Caco-2 (cell line): ENCODE measurements at regions not wholly inside any gene's neighbourhood (a gene's known extent, or its start where the extent isn't known, plus 50 kb on each side); places are given as distances from the start of the nearest gene placed in this dataset.

Experiments
- BruUV-seq: library from RNA; stranded (reverse); fragments of 400-500 nt; replicated peaks from 2 replicates; lab custom pipeline; 2021; lab: Mats Ljungman, UMichigan
- CTCF ChIA-PET: fragments of 300-600 bp; sonication (Branson Sonifier 250); formaldehyde crosslinking; loops from one replicate; lab custom pipeline; 2022; ENCODE audit warnings: antibody characterized with exemption; lab: Charles Lee
- POLR2A ChIA-PET: fragments of 300-600 bp; sonication (Branson Sonifier 250); formaldehyde crosslinking; loops from one replicate; lab custom pipeline; 2022; ENCODE audit warnings: antibody characterized with exemption; lab: Charles Lee
- DNase-seq, 2 experiments: peaks; one replicate each; pipeline versions ENCODE4 v3.0.0 to v3.0.0-alpha.2; 2020 to 2022
- H3K27me3 ChIP-seq: replicated peaks from 2 replicates; pipeline ENCODE4 v1.6.0; 2011; ENCODE audit warnings: low read length; ENCODE audit not compliant: control insufficient read depth, insufficient read depth
- H3K36me3 ChIP-seq: 2 replicates; pipeline ENCODE4 v1.5.1; 2011; ENCODE audit warnings: low read length; ENCODE audit not compliant: control insufficient read depth, insufficient read depth
- H3K4me1 ChIP-seq: fragments of 250-450 bp; sonication (Bioruptor Pico); 2 replicates; pipeline ENCODE4 v1.5.1; 2020; ENCODE audit warnings: mild to moderate bottlenecking
- H3K4me3 ChIP-seq: 2 replicates; pipeline ENCODE4 v1.5.1; 2011; ENCODE audit warnings: low read depth, mild to moderate bottlenecking, control low read depth, low read length
- H3K9me3 ChIP-seq: fragments of 250-450 bp; sonication (Bioruptor Pico); 2 replicates; pipeline ENCODE4 v1.5.1; 2020; ENCODE audit warnings: mild to moderate bottlenecking, moderate library complexity
- H3K27ac Mint-ChIP-seq: one replicate; pipeline ENCODE4 v1.8.0; 2022; ENCODE audit warnings: mixed read lengths; ENCODE audit not compliant: unreplicated experiment
- H3K27me3 Mint-ChIP-seq: one replicate; pipeline ENCODE4 v1.8.0; 2022; ENCODE audit warnings: mixed read lengths; ENCODE audit not compliant: insufficient read depth, unreplicated experiment
- H3K36me3 Mint-ChIP-seq: one replicate; pipeline ENCODE4 v1.8.0; 2022; ENCODE audit warnings: mild to moderate bottlenecking, mixed read lengths; ENCODE audit not compliant: insufficient read depth, unreplicated experiment
- H3K4me1 Mint-ChIP-seq: one replicate; pipeline ENCODE4 v1.8.0; 2022; ENCODE audit warnings: low read depth, mixed read lengths; ENCODE audit not compliant: unreplicated experiment
- H3K4me3 Mint-ChIP-seq: one replicate; pipeline ENCODE4 v1.8.0; 2022; ENCODE audit warnings: mild to moderate bottlenecking, moderate library complexity, mixed read lengths; ENCODE audit not compliant: unreplicated experiment
- H3K9me3 Mint-ChIP-seq: one replicate; pipeline ENCODE4 v1.8.0; 2022; ENCODE audit warnings: mixed read lengths; ENCODE audit not compliant: unreplicated experiment
- intact Hi-C: fragments of 100-400 bp; cut with micrococcal nuclease; formaldehyde crosslinking; loops from one replicate; pipeline ENCODE4 v1.10.0; 2022; ENCODE audit not compliant: unreplicated experiment
- TF ChIP-seq, protein P1 (sequence below), 2 experiments: fragments of 200-600 bp in 1 of 2; IDR thresholded peaks; 1 replicate in 1 of 2; 2 replicates in 1 of 2; pipeline versions ENCODE4 v1.5.1 to v1.8.0; 2011 to 2022; ENCODE audit warnings: antibody characterized with exemption in 1 of 2, control low read depth in 1 of 2, inconsistent platforms in 1 of 2, low read depth in 1 of 2, low read length in 1 of 2, mild to moderate bottlenecking in 1 of 2, moderate library complexity in 1 of 2; ENCODE audit not compliant: insufficient read depth in 1 of 2, severe bottlenecking in 1 of 2, unreplicated experiment in 1 of 2

DNA sequence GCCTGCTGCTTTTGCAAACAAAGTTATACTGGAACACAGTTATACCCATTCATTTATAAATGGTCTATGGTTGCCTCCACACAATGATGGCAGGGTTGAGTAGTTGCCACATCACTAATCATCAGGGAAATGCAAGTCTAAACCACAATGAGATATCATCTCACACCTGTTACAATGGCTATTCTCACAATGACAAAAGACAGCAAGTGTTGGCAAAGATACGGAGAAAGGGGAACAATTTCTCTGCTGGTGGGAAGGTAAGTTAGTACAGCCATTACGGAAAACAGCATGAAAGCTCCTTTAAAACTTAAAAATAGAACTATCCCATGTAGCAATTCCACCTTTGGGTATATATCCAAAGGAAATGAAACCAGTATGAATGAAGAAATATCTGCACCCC is 261.4 kb downstream of the TJP1 start:
- CTCF ChIA-PET, result no interaction called here
- BruUV-seq, result no TSS peak
- POLR2A ChIA-PET, result no interaction called here
- TF ChIP-seq, protein P1, sequence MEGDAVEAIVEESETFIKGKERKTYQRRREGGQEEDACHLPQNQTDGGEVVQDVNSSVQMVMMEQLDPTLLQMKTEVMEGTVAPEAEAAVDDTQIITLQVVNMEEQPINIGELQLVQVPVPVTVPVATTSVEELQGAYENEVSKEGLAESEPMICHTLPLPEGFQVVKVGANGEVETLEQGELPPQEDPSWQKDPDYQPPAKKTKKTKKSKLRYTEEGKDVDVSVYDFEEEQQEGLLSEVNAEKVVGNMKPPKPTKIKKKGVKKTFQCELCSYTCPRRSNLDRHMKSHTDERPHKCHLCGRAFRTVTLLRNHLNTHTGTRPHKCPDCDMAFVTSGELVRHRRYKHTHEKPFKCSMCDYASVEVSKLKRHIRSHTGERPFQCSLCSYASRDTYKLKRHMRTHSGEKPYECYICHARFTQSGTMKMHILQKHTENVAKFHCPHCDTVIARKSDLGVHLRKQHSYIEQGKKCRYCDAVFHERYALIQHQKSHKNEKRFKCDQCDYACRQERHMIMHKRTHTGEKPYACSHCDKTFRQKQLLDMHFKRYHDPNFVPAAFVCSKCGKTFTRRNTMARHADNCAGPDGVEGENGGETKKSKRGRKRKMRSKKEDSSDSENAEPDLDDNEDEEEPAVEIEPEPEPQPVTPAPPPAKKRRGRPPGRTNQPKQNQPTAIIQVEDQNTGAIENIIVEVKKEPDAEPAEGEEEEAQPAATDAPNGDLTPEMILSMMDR (IDR thresholded peaks at IDR 0.05; ENCODE audit: insufficient read depth in 1 of 2, low read depth in 1 of 2, low read length in 1 of 2, severe bottlenecking in 1 of 2, unreplicated experiment in 1 of 2), result no peak
- H3K9me3 Mint-ChIP-seq, result peaks cover 10% of the 10 kb centered on the region
- no peak overlapping the region for H3K27ac Mint-ChIP-seq
- peaks cover 17% of the 10 kb centered on the region for H3K27me3 Mint-ChIP-seq
- H3K36me3 Mint-ChIP-seq, result no peaks in the 10 kb centered on the region
- H3K27me3 ChIP-seq, result no peaks in the 10 kb centered on the region
- H3K4me3 ChIP-seq, result no peak overlapping the region
- no peaks in the 10 kb centered on the region for H3K4me1 ChIP-seq
- H3K36me3 ChIP-seq, result no peaks in the 10 kb centered on the region
- no peak for DNase-seq
- intact Hi-C loops, result no loop called here
- H3K9me3 ChIP-seq, result peaks cover 8% of the 10 kb centered on the region; the same call in 1 of the 2 replicates
- no peaks in the 10 kb centered on the region for H3K4me1 Mint-ChIP-seq
- no peak overlapping the region for H3K4me3 Mint-ChIP-seq

DNA sequence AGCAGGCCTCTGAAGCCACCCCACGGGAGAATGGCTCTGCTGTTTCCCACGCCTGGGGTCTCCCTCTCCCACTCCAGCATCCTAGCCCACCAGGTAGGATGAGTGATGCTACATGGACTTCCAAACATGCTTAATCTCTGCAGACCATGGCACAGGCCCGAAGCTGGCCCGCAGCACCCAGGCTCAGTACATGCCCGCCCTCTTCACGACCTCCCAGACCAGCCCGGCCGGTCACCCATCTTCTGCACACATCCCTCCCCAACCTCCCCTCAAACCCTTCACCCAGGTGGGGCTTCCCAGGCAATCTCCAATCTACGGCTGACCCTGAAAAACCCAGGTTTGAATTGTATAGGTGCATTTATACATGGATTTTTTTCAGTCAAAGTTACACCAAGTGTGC is 264.0 kb downstream of the TJP1 start:
- Mint-ChIP-seq H3K4me3 (no peak overlapping the region), H3K4me1 (no peaks in the 10 kb centered on the region), H3K27ac (no peak overlapping the region), H3K9me3 (peaks cover 5% of the 10 kb centered on the region), H3K27me3 (peaks cover 17% of the 10 kb centered on the region), H3K36me3 (no peaks in the 10 kb centered on the region)
- no peaks in the 10 kb centered on the region for H3K36me3 ChIP-seq
- TF ChIP-seq, protein P1 (IDR thresholded peaks at IDR 0.05; ENCODE audit: insufficient read depth in 1 of 2, low read depth in 1 of 2, low read length in 1 of 2, severe bottlenecking in 1 of 2, unreplicated experiment in 1 of 2), result no peak
- ChIA-PET POLR2A (no interaction called here), CTCF (no interaction called here)
- no peak for DNase-seq
- BruUV-seq, result no TSS peak
- intact Hi-C loops, result no loop called here
- H3K4me1 ChIP-seq, result no peaks in the 10 kb centered on the region
- H3K27me3 ChIP-seq, result no peaks in the 10 kb centered on the region
- no peak overlapping the region for H3K4me3 ChIP-seq
- H3K9me3 ChIP-seq, result peaks cover 6% of the 10 kb centered on the region; the same call in 1 of the 2 replicates

DNA sequence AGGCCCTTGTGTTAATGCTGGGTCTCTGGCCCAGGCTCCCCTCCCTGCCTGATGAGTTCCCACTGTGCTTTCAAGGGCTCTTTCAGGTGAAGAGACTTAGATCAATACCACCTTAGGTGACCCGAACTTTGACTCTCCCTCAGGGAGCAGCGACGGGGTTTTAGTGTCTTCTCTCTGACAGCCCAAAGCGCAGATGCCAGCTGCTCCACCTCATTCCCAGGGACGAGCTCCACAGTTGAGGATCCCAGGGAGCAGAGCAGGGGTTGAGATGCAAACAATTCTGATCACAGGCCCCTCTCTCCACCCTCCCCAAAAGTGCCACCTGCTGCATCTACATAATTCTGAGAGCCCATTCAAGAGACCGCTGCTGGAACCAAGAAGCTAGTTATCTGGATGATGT is 265.1 kb downstream of the TJP1 start:
- POLR2A ChIA-PET, result no interaction called here
- Histone ChIP-seq H3K4me3 (no peak overlapping the region), H3K27me3 (no peaks in the 10 kb centered on the region), H3K4me1 (no peaks in the 10 kb centered on the region), H3K9me3 (no peaks in the 10 kb centered on the region), H3K36me3 (no peaks in the 10 kb centered on the region)
- no peaks in the 10 kb centered on the region for H3K36me3 Mint-ChIP-seq
- intact Hi-C loops, result no loop called here
- no TSS peak for BruUV-seq
- peaks cover 15% of the 10 kb centered on the region for H3K27me3 Mint-ChIP-seq
- no peak overlapping the region for H3K27ac Mint-ChIP-seq
- H3K4me1 Mint-ChIP-seq, result no peaks in the 10 kb centered on the region
- TF ChIP-seq, protein P1 (IDR thresholded peaks at IDR 0.05; ENCODE audit: insufficient read depth in 1 of 2, low read depth in 1 of 2, low read length in 1 of 2, severe bottlenecking in 1 of 2, unreplicated experiment in 1 of 2), result no peak
- H3K4me3 Mint-ChIP-seq, result no peak overlapping the region
- CTCF ChIA-PET, result no interaction called here
- DNase-seq, result no peak
- H3K9me3 Mint-ChIP-seq, result no peaks in the 10 kb centered on the region
